GM12801 (cell line): ENCODE measurements at regions not wholly inside any gene's neighbourhood (a gene's known extent, or its start where the extent isn't known, plus 50 kb on each side); places are given as distances from the start of the nearest gene placed in this dataset.

Experiments
- CTCF ChIP-seq: IDR thresholded peaks from one replicate; pipeline ENCODE4 v1.5.1; 2011; ENCODE audit warnings: control low read depth; ENCODE audit not compliant: insufficient read length; ENCODE audit errors: extremely low read depth

GRCh38 chr17:37834168-37834567 lies 89.3 kb upstream of the HNF1B start:
- no peak for TF ChIP-seq CTCF

- no peak for TF ChIP-seq CTCF
Observed at GRCh38 chr17:37833237-37833859, 88.5 kb upstream of the HNF1B start.

GRCh38 chr17:37831986-37832385 lies 87.1 kb upstream of the HNF1B start:
- no peak for TF ChIP-seq CTCF

- TF ChIP-seq CTCF: no peak
Observed at GRCh38 chr17:37831492-37831891, 86.6 kb upstream of the HNF1B start.

DNA sequence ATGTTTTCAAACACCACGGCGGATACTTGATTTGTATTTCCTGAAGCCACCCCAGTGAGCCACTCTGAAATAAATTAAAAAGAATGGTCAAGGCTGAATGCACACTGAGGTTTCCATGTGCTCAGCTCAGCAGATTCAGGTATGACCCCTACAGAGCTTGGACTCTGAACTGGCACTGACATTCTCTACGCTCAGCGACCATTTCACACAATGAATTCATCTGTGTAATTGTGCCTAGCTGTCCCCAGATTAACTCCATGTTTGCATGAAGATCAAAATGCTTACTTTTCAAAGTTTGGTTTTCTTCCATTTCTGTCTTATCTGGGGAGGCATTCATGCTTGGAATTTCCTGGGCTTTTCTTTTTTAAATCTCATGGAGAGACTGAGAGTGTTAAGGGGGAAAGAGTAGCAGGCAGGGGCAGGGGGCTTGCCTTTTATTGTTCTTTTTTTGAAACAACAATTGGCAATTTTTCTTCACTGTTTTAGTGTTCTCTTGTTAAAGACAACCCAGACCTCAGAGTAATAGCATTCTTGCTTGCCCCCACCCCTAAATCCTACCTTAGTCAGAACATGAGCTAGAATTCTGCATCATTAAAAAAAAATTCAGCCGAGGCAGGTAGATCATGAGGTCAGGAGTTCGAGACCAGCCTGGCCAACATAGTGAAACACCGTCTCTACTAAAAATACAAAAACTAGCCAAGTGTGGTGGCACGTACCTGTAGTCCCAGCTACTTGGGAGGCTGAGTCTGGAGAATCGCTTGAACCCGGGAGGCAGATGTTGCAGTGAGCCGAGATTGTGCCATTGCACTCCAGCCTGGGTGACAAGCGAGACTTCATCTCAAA lies 85.5 kb upstream of the HNF1B start:
- no peak for TF ChIP-seq CTCF

GRCh38 chr17:37829592-37830123 lies 84.8 kb upstream of the HNF1B start:
- no peak for TF ChIP-seq CTCF

DNA sequence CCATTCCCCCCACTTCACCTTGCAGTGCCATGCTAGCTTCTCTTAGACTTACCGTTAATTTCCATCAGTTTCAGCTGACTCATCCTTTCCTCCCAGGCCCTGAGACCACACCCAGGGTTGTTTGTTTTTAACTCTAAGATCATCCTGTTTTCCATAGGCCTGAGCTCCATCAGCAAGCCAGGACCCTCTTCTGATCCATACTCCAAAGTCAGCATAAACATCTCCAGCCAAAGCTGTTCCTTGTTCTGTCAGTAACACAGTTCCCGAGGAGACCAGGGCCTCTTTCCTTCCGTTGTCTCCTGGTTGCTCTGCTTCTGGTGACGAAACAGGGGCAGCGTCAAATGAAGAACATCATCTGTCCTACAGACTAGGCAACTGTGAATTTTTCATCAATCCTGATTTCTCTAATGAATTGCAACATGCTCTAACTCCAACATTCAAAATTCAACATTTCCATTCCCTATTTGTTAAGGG lies 83.8 kb upstream of the HNF1B start:
- no peak for TF ChIP-seq CTCF
